Fibroblast of upper back skin (primary cell): ENCODE measurements at regions not wholly inside any gene's neighbourhood (a gene's known extent, or its start where the extent isn't known, plus 50 kb on each side); places are given as distances from the start of the nearest gene placed in this dataset.

Experiments
- DNase-seq: peaks from one replicate; pipeline ENCODE4 v3.0.0-alpha.2; 2013

DNA sequence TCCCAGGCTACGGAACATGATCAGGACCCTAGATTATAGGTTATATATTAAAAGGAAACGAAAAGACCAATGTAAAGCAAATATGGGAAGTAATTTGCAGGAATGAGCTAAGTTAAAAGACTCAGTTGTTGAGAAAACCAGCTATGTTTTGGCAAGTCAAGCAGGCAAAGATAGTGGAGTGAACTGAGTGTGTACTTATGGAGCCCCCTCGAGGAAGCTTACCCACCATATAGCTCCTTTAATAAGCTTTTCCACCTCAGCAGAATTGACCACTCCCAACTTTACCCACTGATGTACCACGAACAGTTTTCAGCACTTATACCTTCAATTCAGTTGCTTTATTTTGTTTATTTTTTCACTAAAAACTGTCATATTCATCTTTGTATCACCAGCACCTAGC is 57.3 kb upstream of the PJA2 start:
- no peak for DNase-seq
